HUES64 (cell line): ENCODE measurements at regions not wholly inside any gene's neighbourhood (a gene's known extent, or its start where the extent isn't known, plus 50 kb on each side); places are given as distances from the start of the nearest gene placed in this dataset.

Experiments used
- H3K27ac ChIP-seq: 2 replicates; pipeline ENCODE4 v1.7.0; 2013; ENCODE audit warnings: low read depth, low read length, inconsistent platforms
- H3K27me3 ChIP-seq: 2 replicates; pipeline ENCODE4 v1.6.1; 2013; ENCODE audit warnings: mild to moderate bottlenecking, low read length; ENCODE audit not compliant: insufficient read depth
- H3K36me3 ChIP-seq: 2 replicates; pipeline ENCODE4 v1.6.1; 2013; ENCODE audit warnings: mild to moderate bottlenecking, low read length; ENCODE audit not compliant: insufficient read depth
- H3K4me1 ChIP-seq: 2 replicates; pipeline ENCODE4 v1.6.1; 2013; ENCODE audit warnings: mild to moderate bottlenecking, low read length, moderate library complexity; ENCODE audit not compliant: insufficient read depth
- H3K4me3 ChIP-seq: 2 replicates; pipeline ENCODE4 v1.5.1; 2013; ENCODE audit warnings: mild to moderate bottlenecking, low read length, moderate library complexity
- H3K9ac ChIP-seq: 2 replicates; pipeline ENCODE4 v1.6.1; 2013; ENCODE audit warnings: mild to moderate bottlenecking, low read depth, low read length
- H3K9me3 ChIP-seq: 2 replicates; pipeline ENCODE4 v1.6.1; 2013; ENCODE audit warnings: low read depth, low read length; ENCODE audit not compliant: insufficient read depth
- WGBS: fragments of 150-250, 120-280 bp; methylation state at CpG from one replicate; pipeline ENCODE4 v1.1.7; 2013; ENCODE audit warnings: missing lambda C conversion rate; 5-methylcytosine and 5-hydroxymethylcytosine counted together

DNA sequence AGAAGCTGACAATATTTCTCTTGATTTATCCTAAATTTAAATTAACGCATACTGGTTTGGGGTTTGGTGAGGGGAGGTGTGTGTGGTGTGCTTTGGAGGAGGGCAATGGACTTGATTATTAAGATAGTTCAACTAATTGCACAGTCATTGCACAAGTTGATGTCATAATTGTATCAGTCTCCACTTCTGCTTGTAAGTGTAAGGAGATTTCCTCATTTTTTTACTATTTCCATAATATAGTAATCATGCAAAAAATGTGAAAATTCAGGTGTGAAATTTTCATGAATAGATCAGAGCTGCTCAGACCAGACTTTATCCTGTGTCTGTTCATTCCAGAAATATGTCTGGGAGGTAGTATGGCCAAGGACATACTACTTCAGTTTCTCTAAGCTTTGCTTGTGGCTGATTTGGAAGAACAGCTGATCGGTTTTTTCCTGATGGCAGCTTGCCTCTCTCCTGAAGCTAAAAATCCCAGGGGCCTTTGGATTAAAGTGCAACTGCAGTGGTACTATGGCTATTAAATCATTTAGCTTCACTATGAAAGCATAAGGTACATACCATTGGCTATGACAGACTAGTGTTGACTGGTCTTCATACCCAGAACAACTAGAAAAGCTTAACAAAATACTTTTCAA, 201.8 kb upstream of the MIR17HG start:
- no peak overlapping the region for H3K27ac ChIP-seq
- 100% methylated on average over 2 of the region's 2 CpGs for WGBS

DNA sequence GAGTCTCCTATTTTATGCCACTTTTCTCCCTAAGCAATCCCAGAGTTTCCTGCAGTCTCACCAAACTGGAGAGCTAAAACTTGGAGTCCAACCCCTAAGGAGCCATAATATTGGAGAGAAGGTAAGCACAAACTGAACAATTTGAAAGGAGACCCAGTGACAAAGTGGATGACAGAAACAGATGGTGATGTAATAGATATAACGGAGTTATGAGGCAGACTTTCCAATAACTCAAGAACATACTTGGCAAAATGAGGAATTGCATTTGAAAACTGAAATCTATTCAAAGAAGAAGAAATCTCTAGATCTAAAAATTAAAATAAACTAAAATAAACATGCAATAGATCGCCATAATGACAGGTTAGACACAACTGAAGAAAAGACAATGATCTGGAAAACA, 200.9 kb upstream of the MIR17HG start:
- Histone ChIP-seq H3K27ac (no peak overlapping the region), H3K4me1 (no peaks in the 10 kb centered on the region), H3K27me3 (no peaks in the 10 kb centered on the region), H3K36me3 (no peaks in the 10 kb centered on the region), H3K4me3 (no peak overlapping the region), H3K9ac (no peak overlapping the region), H3K9me3 (no peaks in the 10 kb centered on the region)
- WGBS: 100% methylated on average over 1 of the region's 2 CpGs

More for the DNA sequence above, 201.8 kb upstream of the MIR17HG start:
- Histone ChIP-seq H3K4me1 (no peaks in the 10 kb centered on the region), H3K4me3 (no peak overlapping the region), H3K9ac (no peak overlapping the region), H3K36me3 (no peaks in the 10 kb centered on the region), H3K27me3 (no peaks in the 10 kb centered on the region), H3K9me3 (no peaks in the 10 kb centered on the region)

DNA sequence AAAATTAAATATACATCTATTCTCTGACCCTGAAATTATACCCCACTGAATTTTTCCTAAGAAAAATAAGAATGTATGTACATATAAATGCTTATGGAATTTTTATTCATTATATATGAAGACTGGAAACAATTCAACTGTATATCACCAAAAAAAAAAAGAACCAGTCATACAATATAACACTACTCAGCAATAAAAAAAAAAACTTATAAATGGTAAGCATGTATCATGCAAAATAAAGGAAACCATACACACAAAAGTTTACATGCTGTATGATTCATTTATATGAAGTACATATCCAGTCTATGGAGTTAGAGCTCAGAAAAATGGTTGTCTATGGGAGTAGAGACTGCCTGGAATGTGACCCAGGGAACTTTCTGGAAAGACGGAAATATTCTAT, 199.4 kb upstream of the MIR17HG start:
- Histone ChIP-seq H3K4me3 (no peak overlapping the region), H3K27me3 (no peaks in the 10 kb centered on the region), H3K9ac (no peak overlapping the region), H3K4me1 (peaks cover 2% of the 10 kb centered on the region; the same call in 1 of the 2 replicates), H3K36me3 (no peaks in the 10 kb centered on the region), H3K27ac (no peak overlapping the region), H3K9me3 (no peaks in the 10 kb centered on the region)
- 100% methylated on average over 1 of the region's 1 CpG for WGBS

DNA sequence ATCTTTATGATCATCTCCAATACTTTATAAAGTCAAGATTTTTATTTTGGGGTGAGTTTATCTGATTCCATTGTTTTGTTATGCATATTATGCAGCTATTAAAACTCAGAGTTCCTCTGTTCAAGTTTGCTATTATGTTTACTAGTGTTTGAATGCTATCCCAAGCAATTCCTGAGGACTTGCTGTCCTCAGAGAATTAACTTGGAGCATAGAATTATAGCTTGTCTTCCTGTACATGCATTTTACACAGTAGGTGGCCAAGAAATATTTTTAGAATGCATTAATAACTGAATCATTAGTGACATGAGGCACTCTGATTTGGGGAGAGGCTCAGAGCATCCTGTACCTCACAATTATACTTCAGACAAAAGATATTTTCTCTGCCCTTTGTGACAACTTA, 195.6 kb upstream of the MIR17HG start:
- no peak overlapping the region for H3K27ac ChIP-seq

DNA sequence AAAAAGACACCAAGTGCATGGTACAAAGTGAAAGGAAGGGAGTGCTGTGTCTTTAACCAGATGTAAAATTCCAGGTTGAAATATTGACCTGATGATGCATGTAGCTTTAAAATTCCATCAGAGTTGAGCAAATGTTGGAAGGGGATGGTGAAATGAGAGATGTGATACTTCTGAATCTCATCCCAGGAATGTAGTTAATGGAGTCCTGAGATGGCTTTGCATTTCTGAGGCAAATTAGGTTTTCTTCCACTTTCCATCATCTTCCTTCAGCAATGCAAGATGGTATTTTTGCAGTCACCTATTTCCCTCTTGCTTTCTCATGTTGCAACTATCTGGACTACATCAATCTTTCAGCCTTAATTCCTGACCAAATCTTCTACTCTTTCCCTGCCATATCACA, 194.1 kb upstream of the MIR17HG start:
- Histone ChIP-seq H3K9ac (no peak overlapping the region), H3K36me3 (no peaks in the 10 kb centered on the region), H3K4me3 (no peak overlapping the region), H3K9me3 (no peaks in the 10 kb centered on the region), H3K27ac (no peak overlapping the region), H3K4me1 (peaks cover 25% of the 10 kb centered on the region), H3K27me3 (no peaks in the 10 kb centered on the region)

More for the DNA sequence above, 195.6 kb upstream of the MIR17HG start:
- Histone ChIP-seq H3K4me1 (peaks cover 22% of the 10 kb centered on the region), H3K27me3 (no peaks in the 10 kb centered on the region), H3K36me3 (no peaks in the 10 kb centered on the region), H3K4me3 (no peak overlapping the region), H3K9me3 (no peaks in the 10 kb centered on the region), H3K9ac (no peak overlapping the region)

DNA sequence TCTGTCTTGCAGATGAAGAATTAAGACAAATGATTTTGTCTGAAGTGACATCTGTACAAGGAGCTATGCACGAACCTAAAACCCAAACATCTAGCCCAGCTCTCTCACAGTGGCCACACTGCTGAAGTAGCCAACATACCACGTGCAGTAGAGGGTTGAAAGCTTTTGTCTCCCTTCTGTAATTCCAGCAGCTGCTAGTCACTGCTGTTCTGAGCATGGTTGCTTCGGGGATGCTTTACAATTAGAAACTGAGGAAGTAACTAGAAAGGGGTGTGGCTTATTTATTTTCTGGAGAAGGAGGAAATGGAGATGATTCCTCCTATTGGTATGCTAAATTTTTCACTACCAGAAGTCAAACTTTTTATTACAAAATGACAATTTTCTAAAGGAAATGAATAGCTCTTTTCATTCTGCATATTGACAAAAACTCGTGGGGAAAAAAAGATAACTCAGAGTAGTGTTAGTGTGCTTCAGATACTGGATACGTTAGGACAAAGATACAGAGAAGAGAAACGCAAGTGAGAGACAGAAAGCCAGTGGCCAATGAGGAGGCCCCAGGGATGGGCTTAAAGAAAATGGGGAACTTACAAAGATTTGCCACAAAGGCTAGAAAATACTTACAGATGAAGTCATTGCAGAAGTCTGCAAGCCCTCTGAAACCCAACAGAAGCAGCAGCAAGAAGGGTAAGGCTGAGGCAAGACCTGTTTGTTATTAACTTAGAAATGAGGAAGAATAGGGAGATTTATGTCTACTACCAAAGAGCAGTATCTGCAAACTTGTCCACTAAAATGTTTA, 192.7 kb upstream of the MIR17HG start:
- no peak overlapping the region for H3K4me3 ChIP-seq
- no peaks in the 10 kb centered on the region for H3K9me3 ChIP-seq
- H3K27me3 ChIP-seq: no peaks in the 10 kb centered on the region
- peak overlapping the region; percentile 15; the same call in 1 of the 2 replicates for H3K9ac ChIP-seq
- H3K4me1 ChIP-seq: peaks cover 25% of the 10 kb centered on the region
- H3K27ac ChIP-seq: peak overlapping the region; percentile 23; the same call in 1 of the 2 replicates
- WGBS: 63% methylated on average over 6 of the region's 6 CpGs
- H3K36me3 ChIP-seq: no peaks in the 10 kb centered on the region

DNA sequence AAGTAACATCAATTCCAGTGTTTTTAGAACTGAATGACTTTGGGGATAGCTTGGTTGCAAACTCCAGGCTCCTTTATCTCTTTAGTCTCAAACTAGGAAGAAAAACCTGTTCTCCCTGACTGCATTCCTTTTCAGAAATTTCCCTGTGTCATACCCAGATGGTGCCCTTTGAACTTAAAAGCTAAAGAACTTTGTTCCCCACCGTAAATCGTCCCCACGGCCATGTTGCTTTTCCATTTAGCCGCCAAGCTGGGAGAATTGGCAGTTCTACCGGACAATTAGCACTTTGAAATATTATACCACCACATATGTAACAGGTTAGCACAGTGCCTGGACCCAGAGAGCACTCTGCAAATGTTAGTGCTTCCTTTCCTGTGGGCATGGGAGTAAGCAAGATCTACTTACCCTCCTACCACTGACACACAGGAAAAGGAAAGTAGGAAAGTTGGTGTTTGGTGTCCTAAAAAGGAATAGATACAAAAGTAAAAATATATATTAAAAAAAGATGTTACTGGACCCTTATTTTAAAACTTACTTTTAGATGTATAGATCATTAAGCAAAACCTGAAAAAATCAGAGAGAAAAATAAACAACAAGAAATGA, 191.9 kb upstream of the MIR17HG start:
- Histone ChIP-seq H3K4me3 (no peak overlapping the region), H3K27ac (peak overlapping the region; percentile 23; the same call in 1 of the 2 replicates), H3K9me3 (no peaks in the 10 kb centered on the region), H3K9ac (peak overlapping the region; percentile 15; the same call in 1 of the 2 replicates), H3K27me3 (no peaks in the 10 kb centered on the region), H3K4me1 (peaks cover 25% of the 10 kb centered on the region), H3K36me3 (no peaks in the 10 kb centered on the region)
- 93% methylated on average over 5 of the region's 5 CpGs for WGBS

DNA sequence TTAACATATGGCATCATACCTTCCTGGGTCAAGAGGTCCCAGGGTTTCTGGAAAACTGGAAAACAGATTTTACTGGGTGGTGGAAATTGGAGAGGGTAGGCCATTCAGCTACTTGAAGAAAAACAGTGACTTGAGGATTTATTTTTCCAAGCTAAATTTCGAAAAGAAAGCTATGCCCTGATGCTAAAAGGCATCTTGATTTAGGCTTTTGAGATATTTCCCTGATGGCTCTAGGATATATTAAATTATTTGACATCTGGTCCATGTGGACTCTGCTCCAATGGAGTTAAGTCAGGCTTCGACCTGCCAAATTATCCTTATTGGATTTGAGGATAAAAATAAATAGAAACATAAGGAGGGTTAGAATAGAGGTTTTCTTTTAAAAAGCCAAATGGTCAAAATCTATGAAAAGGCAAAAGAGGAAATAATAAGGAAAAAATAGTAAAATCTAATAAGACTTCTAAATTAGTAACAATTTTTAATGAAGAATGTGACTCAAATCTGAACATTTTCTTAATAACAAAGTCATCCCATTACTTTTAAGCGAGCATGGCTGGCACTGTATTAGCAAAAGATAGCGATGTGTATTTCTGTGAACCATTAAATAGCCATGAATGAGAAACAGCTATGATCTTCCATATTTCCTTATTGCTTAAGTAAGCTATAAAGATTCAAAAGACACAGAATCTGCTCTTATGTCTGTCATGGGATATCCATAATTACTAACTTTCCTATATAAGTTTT, 190.0 kb upstream of the MIR17HG start:
- Histone ChIP-seq H3K4me3 (no peak overlapping the region), H3K4me1 (peaks cover 25% of the 10 kb centered on the region), H3K27ac (no peak overlapping the region), H3K27me3 (no peaks in the 10 kb centered on the region), H3K9ac (no peak overlapping the region), H3K9me3 (no peaks in the 10 kb centered on the region), H3K36me3 (no peaks in the 10 kb centered on the region)
- 94% methylated on average over 4 of the region's 4 CpGs for WGBS

DNA sequence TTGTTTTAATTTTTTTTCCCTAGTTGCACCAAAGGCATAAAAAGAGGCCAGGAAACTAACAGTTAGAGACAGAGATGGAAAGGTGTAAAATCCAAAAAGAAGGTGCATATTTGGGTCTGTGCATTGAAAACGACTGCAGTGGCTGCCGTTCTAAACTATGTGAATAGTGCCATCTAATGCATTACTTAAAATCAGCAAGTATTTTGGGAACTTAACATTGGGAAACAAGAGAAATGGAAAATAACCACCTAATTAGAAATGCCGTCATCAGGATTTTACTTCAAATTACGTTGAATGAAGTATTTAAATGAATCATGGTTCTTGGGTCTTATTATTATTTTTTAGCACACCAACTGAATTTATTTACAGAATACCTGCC, 189.5 kb upstream of the MIR17HG start:
- no peak overlapping the region for H3K9ac ChIP-seq
- H3K4me3 ChIP-seq: no peak overlapping the region
- 91% methylated on average over 2 of the region's 4 CpGs for WGBS
- no peaks in the 10 kb centered on the region for H3K27me3 ChIP-seq
- H3K27ac ChIP-seq: no peak overlapping the region
- no peaks in the 10 kb centered on the region for H3K9me3 ChIP-seq
- H3K4me1 ChIP-seq: peaks cover 24% of the 10 kb centered on the region
- no peaks in the 10 kb centered on the region for H3K36me3 ChIP-seq

DNA sequence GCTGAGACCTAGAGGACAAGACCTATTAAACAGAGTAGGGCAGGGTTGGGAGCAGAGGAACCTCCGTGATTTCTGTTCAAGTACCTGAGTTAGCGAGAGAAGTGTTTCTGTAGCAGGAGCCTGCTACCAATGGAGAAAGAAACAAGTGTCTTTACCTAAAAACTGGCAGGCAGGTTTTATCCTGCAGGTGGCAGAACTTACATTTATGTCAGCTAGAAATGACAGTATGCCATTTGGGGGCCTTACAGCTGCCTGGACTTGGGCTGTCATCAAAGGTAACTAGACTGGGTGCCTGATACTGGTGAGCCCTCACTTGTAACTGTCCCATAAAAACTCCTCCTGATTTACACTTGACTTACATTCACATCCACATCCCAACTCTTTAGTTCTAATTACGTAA, 185.3 kb upstream of the MIR17HG start:
- Histone ChIP-seq H3K36me3 (no peaks in the 10 kb centered on the region), H3K4me3 (no peak overlapping the region), H3K9ac (no peak overlapping the region), H3K27me3 (no peaks in the 10 kb centered on the region), H3K4me1 (peaks cover 7% of the 10 kb centered on the region; the same call in 1 of the 2 replicates), H3K9me3 (no peaks in the 10 kb centered on the region), H3K27ac (no peak overlapping the region)
- 79% methylated on average over 2 of the region's 3 CpGs for WGBS

DNA sequence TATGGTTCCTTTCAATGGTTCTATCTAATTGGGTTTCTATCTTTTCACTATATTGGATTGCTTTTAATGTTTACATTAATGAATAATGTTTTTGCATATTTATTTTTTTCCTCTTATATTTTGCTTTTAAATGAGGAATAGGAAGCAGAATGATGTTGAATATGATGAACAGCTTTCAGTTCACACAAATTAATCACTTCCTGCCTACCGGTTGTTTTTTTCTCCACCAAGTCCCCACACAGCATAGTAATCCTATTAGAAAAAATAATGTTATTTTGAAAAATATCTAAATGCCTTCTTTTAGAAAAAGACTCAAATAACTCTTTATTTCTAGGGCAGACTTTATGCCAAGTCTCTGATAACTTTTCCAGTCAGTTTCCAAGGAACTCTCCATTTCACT, 184.9 kb upstream of the MIR17HG start:
- Histone ChIP-seq H3K36me3 (no peaks in the 10 kb centered on the region), H3K27ac (no peak overlapping the region), H3K27me3 (no peaks in the 10 kb centered on the region), H3K4me3 (no peak overlapping the region), H3K4me1 (peaks cover 6% of the 10 kb centered on the region; the same call in 1 of the 2 replicates), H3K9ac (no peak overlapping the region), H3K9me3 (no peaks in the 10 kb centered on the region)
- no CpG with 5 or more reads among the region's 1 CpG for WGBS
